ENCODE measurements at regions not wholly inside any gene's neighbourhood (a gene's known extent, or its start where the extent isn't known, plus 50 kb on each side); places are given as distances from the start of the nearest gene placed in this dataset.

GRCh38 chr5:33059081-33059480 lies 348.0 kb downstream of the NPR3 start:
- Histone ChIP-seq H3K36me3 (ENCODE audit: control insufficient read depth, insufficient read depth, low read length) (no peaks in the 10 kb centered on the region), H3K4me3 (ENCODE audit: low read depth, low read length) (no peak overlapping the region), H3K27me3 (ENCODE audit: control insufficient read depth, insufficient read depth, low read length) (no peaks in the 10 kb centered on the region)
- no peak for DNase-seq (ENCODE audit: low read depth)
- no peak for TF ChIP-seq CTCF (IDR thresholded peaks at IDR 0.05; ENCODE audit: insufficient read depth, low read length, poor library complexity, severe bottlenecking)

- H3K27me3 ChIP-seq (ENCODE audit: control insufficient read depth, insufficient read depth, low read length), result no peaks in the 10 kb centered on the region
- TF ChIP-seq CTCF (IDR thresholded peaks at IDR 0.05; ENCODE audit: insufficient read depth, low read length, poor library complexity, severe bottlenecking), result no peak
- DNase-seq (ENCODE audit: low read depth), result no peak
- H3K36me3 ChIP-seq (ENCODE audit: control insufficient read depth, insufficient read depth, low read length), result no peaks in the 10 kb centered on the region
- no peak overlapping the region for H3K4me3 ChIP-seq (ENCODE audit: low read depth, low read length)
Measured at GRCh38 chr5:33065131-33065530, 354.0 kb downstream of the NPR3 start.

- no peaks in the 10 kb centered on the region for H3K36me3 ChIP-seq (ENCODE audit: control insufficient read depth, insufficient read depth, low read length)
Measured at GRCh38 chr5:33067291-33067690, 356.2 kb downstream of the NPR3 start.

GRCh38 chr5:33068786-33069185 lies 357.7 kb downstream of the NPR3 start:
- Histone ChIP-seq H3K36me3 (ENCODE audit: control insufficient read depth, insufficient read depth, low read length) (no peaks in the 10 kb centered on the region), H3K4me3 (ENCODE audit: low read depth, low read length) (no peak overlapping the region), H3K27me3 (ENCODE audit: control insufficient read depth, insufficient read depth, low read length) (no peaks in the 10 kb centered on the region)
- peak; percentile 14 for DNase-seq (ENCODE audit: low read depth)
- no peak for TF ChIP-seq CTCF (IDR thresholded peaks at IDR 0.05; ENCODE audit: insufficient read depth, low read length, poor library complexity, severe bottlenecking)

More at GRCh38 chr5:33067291-33067690, 356.2 kb downstream of the NPR3 start:
- Histone ChIP-seq H3K4me3 (ENCODE audit: low read depth, low read length) (no peak overlapping the region), H3K27me3 (ENCODE audit: control insufficient read depth, insufficient read depth, low read length) (no peaks in the 10 kb centered on the region)
- no peak for TF ChIP-seq CTCF (IDR thresholded peaks at IDR 0.05; ENCODE audit: insufficient read depth, low read length, poor library complexity, severe bottlenecking)
- no peak for DNase-seq (ENCODE audit: low read depth)

GRCh38 chr5:33072296-33072695 lies 361.2 kb downstream of the NPR3 start:
- no peaks in the 10 kb centered on the region for H3K36me3 ChIP-seq (ENCODE audit: control insufficient read depth, insufficient read depth, low read length)
- no peak overlapping the region for H3K4me3 ChIP-seq (ENCODE audit: low read depth, low read length)
- DNase-seq (ENCODE audit: low read depth), result no peak
- H3K27me3 ChIP-seq (ENCODE audit: control insufficient read depth, insufficient read depth, low read length), result no peaks in the 10 kb centered on the region
- no peak for TF ChIP-seq CTCF (IDR thresholded peaks at IDR 0.05; ENCODE audit: insufficient read depth, low read length, poor library complexity, severe bottlenecking)

- Histone ChIP-seq H3K27me3 (ENCODE audit: control insufficient read depth, insufficient read depth, low read length) (no peaks in the 10 kb centered on the region), H3K4me3 (ENCODE audit: low read depth, low read length) (no peak overlapping the region), H3K36me3 (ENCODE audit: control insufficient read depth, insufficient read depth, low read length) (no peaks in the 10 kb centered on the region)
- TF ChIP-seq CTCF (IDR thresholded peaks at IDR 0.05; ENCODE audit: insufficient read depth, low read length, poor library complexity, severe bottlenecking), result no peak
- no peak for DNase-seq (ENCODE audit: low read depth)
Measured at GRCh38 chr5:33072726-33073125, 361.6 kb downstream of the NPR3 start.

Data from kidney epithelial cell (primary cell).